GM12875 (cell line): ENCODE measurements at regions not wholly inside any gene's neighbourhood (a gene's known extent, or its start where the extent isn't known, plus 50 kb on each side); places are given as distances from the start of the nearest gene placed in this dataset.
"Not testable (repeated sequence)": the region's sequence is repeated elsewhere in the genome, so short reads cannot be mapped to it uniquely, and the experiment has no call there.

Experiments
- H3K4me3 ChIP-seq: one replicate; pipeline ENCODE4 v1.5.1; 2011; ENCODE audit warnings: low read depth, low read length, control low read depth
- TF ChIP-seq, protein P1 (sequence below): IDR thresholded peaks from 2 replicates; pipeline ENCODE4 v1.5.1; 2011; ENCODE audit warnings: low read depth, mild to moderate bottlenecking, control low read depth, inconsistent platforms, low read length, moderate library complexity, borderline replicate concordance; ENCODE audit not compliant: insufficient read depth

DNA sequence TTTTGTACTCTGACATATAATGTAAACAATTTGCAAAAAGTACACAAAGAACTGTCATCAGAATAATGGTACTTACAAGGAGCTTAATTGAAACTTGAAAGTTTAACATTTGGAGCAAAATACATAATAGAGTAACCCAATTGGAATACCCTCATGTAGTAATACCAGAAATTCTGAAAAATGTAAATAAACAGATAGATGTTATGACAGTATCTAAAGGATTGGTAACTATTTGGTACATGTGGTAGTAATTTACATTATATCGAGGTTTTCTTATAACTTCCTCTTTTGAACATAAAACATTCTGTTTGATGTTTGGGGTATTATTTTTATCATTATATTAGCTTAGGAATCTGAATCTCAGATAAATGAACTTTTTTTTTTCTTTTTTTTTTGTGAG lies 211.7 kb upstream of the ELL2 start:
- H3K4me3 ChIP-seq = no peak overlapping the region
- TF ChIP-seq, protein P1, sequence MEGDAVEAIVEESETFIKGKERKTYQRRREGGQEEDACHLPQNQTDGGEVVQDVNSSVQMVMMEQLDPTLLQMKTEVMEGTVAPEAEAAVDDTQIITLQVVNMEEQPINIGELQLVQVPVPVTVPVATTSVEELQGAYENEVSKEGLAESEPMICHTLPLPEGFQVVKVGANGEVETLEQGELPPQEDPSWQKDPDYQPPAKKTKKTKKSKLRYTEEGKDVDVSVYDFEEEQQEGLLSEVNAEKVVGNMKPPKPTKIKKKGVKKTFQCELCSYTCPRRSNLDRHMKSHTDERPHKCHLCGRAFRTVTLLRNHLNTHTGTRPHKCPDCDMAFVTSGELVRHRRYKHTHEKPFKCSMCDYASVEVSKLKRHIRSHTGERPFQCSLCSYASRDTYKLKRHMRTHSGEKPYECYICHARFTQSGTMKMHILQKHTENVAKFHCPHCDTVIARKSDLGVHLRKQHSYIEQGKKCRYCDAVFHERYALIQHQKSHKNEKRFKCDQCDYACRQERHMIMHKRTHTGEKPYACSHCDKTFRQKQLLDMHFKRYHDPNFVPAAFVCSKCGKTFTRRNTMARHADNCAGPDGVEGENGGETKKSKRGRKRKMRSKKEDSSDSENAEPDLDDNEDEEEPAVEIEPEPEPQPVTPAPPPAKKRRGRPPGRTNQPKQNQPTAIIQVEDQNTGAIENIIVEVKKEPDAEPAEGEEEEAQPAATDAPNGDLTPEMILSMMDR = no peak

DNA sequence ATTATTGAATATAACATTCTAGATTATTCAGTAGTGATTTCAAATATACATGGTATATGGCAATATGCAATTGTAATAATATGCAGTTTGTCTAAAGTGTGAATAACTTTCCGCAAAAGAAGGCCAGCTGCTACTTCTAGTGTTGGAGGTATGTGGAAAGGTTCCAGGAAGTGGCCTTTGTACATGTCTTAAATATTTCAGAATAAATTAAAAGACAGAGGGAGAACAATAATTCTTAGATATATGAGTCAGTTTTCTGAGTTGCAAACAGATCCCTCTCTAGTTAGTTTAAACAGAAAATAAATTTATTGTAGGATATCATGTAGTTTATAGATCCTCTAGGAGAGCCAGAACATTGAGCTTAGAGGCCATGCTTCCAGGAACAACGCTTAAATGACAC lies 210.8 kb upstream of the ELL2 start:
- no peak overlapping the region for H3K4me3 ChIP-seq
- TF ChIP-seq, protein P1 = no peak

DNA sequence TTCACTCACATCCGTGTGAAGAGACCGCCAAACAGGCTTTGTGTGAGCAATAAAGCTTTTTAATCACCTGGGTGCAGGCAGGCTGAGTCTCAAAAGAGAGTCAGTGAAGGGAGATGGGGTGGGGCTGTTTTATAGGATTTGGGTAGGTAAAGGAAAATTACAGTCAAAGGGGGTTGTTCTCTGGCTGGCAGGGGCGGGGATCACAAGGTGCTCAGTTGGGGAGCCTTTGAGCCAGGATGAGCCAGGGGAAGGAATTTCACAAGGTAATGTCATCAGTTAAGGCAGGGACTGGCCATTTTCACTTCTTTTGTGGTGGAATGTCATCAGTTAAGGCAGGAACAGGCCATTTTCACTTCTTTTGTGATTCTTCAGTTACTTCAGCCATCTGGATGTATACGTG lies 210.3 kb upstream of the ELL2 start:
- not testable (repeated sequence) for H3K4me3 ChIP-seq

DNA sequence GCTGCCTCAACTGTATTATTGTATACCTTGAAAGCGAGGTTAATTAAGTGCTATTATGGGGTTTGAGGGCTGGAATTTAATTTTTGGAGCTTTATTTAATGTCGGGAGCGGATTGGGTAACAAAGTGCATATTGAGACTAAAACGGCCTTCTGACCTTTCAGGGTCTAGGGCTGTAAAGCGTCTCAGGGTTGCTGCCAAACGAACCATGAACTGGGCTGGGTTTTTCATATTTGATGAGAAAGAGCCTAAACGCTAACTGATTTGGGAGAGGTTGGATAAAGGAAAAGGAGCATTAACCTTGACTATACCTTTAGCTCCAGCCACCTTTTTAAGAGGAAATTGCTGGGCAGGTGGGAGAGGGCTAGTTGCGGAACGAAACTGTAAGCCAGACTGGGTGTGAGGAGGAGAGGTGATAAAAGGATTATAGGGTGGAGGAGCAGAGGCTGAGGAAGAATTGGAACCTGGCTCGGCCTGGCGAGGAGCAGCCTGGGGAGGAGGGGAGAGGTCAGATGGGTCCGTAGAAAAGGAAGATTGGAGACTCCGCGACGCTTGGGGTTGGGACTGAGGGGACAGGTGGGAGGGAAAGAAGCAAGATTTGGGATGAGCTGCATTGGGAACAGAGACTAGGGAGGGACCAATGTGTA lies 209.0 kb upstream of the ELL2 start:
- H3K4me3 ChIP-seq = not testable (repeated sequence)

DNA sequence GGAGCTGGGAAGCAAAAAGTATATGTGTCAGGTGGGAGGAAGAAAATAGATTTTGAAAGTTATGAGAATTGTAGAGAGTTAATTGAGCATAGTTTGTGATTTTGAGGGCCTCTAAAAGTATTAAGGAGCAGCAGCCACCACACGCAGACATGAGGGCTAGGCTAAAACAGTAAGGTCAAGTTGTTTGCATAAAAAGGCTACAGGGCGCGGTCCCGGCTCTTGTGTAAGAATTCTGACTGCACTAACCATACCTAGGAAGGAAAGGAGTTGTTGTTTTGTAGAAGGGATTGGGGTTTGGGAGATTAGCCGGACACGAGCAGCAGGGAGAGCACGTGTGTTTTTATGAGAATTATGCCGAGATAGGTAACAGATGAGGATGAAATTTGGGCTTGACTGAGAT lies 207.2 kb upstream of the ELL2 start:
- not testable (repeated sequence) for H3K4me3 ChIP-seq

DNA sequence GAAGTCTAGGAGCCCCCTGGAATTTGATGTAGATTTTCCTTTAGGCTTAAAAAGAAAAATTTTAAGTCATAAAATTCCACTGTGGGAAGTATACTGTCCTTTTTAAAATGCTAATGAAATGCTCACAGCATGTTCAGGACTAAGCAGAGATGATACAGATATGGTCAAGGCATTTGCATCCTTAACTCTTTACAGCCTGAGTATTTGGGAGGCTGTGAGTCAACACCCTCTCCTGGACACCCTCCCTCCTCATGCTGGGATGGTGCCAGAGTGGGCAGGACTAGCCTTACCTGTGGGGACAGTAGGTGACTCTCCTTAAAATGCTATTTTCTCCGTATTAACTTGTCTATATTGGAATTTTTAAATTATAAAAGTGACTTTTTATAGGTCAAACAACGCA lies 197.4 kb upstream of the ELL2 start:
- TF ChIP-seq, protein P1 = no peak

DNA sequence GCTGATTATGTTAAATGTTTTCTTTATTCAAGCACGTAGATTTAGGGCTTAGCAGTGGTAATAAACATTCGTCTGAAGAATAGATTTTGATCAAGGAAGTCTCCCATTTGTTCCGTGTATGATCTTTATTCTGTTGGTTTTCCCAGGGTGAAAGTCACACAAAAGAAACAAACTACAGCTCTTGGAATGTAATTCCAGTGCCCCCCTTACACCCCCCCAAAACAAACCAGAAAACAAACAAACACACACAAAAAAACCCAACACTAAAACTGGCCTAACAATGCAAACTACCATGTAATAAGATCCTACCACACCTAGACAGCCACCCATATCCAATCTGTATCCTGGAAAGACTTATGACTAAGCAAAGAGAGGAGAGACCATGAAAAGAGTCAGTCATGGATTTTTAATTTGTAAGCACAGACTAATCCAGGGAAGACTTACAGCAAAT lies 196.2 kb upstream of the ELL2 start:
- H3K4me3 ChIP-seq = no peak overlapping the region
- TF ChIP-seq, protein P1 = no peak

More for the DNA sequence above, 197.4 kb upstream of the ELL2 start:
- no peak overlapping the region for H3K4me3 ChIP-seq

DNA sequence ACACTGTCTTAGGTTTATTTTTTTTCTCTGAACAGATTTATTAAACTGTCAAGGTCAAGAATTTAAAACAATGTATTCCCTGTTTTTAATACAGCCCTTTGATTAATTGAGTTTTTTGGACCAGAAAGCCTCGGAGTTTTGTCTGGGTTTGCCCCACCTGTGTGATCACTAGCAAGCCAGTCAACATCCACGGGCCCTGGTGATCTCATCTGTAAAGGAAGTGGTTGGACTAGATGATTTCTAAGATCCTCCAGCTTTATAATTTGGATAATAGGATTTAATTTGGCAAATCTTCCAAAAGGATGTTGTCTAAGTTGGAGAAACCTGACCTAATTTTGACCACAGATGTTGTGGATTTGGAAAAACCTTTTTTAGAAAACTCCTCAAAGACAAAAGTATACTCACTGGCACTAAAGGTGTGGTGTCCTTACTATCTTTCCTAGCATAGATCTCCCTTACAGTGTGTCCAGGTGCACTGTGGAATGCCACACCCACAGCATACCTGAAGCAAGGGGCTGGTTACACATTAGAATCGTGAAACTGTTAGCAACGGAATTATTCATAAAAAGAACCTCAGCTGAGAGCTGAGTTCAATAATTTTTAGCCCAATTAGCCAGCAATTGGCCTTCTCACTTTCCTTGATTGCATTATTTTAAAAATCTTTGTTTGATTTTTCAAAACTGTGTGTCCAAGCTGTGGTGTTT lies 195.6 kb upstream of the ELL2 start:
- TF ChIP-seq, protein P1 = no peak
- no peak overlapping the region for H3K4me3 ChIP-seq

DNA sequence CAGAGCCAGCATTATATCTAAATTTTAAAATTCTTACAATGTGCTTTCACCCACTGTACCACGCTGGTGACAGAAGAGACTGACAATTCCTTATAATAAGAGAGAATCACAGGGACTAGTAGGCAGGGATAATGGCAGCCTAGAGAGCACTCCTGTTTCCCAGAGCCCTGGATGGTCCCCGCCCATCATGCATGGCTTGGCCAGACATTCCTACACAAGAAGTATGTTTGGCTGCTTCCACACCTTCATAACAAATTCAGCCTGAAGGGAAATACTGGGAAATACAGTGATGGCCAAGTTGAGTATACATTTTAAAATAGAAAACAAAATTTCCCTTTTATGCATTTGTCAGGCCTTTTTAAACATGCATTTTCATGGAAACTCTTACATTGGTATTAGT lies 193.5 kb upstream of the ELL2 start:
- no peak overlapping the region for H3K4me3 ChIP-seq
- TF ChIP-seq, protein P1 = no peak
